Right cardiac atrium (tissue), 5 donors: ENCODE measurements at regions not wholly inside any gene's neighbourhood (a gene's known extent, or its start where the extent isn't known, plus 50 kb on each side); places are given as distances from the start of the nearest gene placed in this dataset.

Experiments used
- ATAC-seq, 2 donors: fragments of 200-7000 bp; cut with Tn5 transposase; one replicate each; pipeline versions ENCODE4 v1.8.0 to v1.9.1; 2020; ENCODE audit warnings: moderate library complexity in 2 of 2, mild to moderate bottlenecking in 1 of 2
- DNase-seq, 3 donors: peaks; one replicate each; pipeline ENCODE4 v3.0.0-alpha.2; 2020
- H3K27ac ChIP-seq: one replicate; pipeline ENCODE4 v1.5.1; 2013; ENCODE audit warnings: mild to moderate bottlenecking, low read length, control low read depth, moderate library complexity
- H3K27me3 ChIP-seq: one replicate; pipeline ENCODE4 v1.6.1; 2013; ENCODE audit not compliant: control insufficient read depth, insufficient read depth
- H3K4me1 ChIP-seq: one replicate; pipeline ENCODE4 v1.6.1; 2013; ENCODE audit warnings: low read length; ENCODE audit not compliant: control insufficient read depth, insufficient read depth
- H3K4me3 ChIP-seq: one replicate; pipeline ENCODE4 v1.5.1; 2013; ENCODE audit warnings: low read length, control low read depth
- H3K9me3 ChIP-seq: one replicate; pipeline ENCODE4 v1.6.1; 2013; ENCODE audit warnings: low read length; ENCODE audit not compliant: control insufficient read depth
- WGBS: extraction: QIAGEN DNeasy Blood & Tissue Kit; methylation state at CpG from one replicate; pipeline ENCODE4 v1.1.7; 2013; 5-methylcytosine and 5-hydroxymethylcytosine counted together
- intact Hi-C, 4 donors: fragments of 100-400 bp; cut with DNase I; formaldehyde crosslinking; loops; one replicate each; pipeline versions ENCODE4 v1.11.0 to v1.14.0; 2022 to 2023
- donor health status: healthy with polysubstance abuse.
- donor health status: DM: no; HTN: yes; CAD: no.
- donor health status: DM: no; HTN: no; CAD: no.
- donor health status: DM: no; HTN: yes; CAD: no; lungs with severe emphysema.
- donor health status: DM: yes; HTN: yes; CAD: no.

DNA sequence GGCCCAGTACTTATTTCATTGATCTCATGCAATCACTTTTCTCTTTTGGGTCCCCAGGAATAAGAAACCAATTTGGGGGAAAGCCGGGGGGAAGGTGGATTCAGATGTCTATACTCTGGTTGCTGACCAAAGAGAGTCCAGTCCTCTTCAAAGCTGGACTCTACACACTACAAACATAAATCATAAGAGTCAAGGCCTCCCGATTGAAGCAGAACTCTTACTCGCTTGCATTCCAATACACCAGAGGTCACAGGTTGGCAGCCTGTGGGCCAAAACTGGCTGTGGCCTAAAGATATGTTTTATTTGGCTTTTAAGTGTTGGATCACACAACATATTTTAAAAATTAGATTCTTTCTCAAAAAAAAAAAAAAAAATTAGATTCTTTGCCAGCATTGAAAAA, 311.4 kb upstream of the MSX2 start:
- no peaks in the 10 kb centered on the region for H3K4me1 ChIP-seq
- intact Hi-C loops, result loop anchor here in 2 of 4 donors (10.0 kb wide), 2 partner anchors 322 to 382 kb away; no protein-coding TSS in a partner anchor
- no peaks in the 10 kb centered on the region for H3K9me3 ChIP-seq
- ATAC-seq (no peak), DNase-seq (no peak)
- H3K4me3 ChIP-seq, result no peak overlapping the region
- H3K27ac ChIP-seq, result no peak overlapping the region
- H3K27me3 ChIP-seq, result peaks cover 3% of the 10 kb centered on the region
- 72% methylated on average over 3 of the region's 3 CpGs for WGBS

DNA sequence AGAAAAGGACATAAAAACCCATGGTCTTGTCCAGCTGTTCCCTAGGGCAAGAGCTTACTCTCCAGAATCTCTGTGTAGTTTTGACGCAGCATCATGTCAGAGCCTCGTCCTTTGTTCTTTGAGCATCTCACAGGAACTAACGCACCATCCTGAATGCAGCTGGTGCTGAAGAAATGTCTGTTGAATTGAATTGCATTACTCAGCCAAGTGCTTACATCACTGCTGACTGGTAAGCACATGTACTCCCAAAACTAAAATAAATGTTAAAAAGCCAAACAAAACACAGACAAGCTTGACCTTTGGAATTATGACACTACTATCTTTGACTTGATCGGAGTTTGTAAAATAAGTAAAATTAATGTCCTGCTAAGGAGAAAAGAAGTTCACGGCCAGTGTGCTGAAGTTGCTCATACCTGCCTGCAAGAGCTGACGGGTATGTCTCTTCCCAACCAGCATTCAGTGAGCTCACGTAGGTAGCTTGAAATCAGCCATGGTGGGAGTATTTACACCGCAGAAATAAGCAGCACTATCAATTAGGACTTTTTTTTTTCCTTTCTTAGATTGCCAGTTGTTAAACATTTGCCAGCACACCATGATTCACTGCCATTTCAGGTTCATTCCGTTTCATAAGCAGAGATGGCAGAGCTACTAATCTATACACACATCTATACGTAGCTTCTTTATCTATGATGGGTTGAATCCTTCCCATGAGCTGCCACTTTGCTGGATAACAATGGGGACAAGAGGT, 310.6 kb upstream of the MSX2 start:
- DNase-seq, result no peak
- Histone ChIP-seq H3K9me3 (no peaks in the 10 kb centered on the region), H3K4me1 (no peaks in the 10 kb centered on the region), H3K4me3 (no peak overlapping the region), H3K27ac (no peak overlapping the region), H3K27me3 (peaks cover 3% of the 10 kb centered on the region)
- ATAC-seq, result peak in 1 of 2 donors; percentile 21
- intact Hi-C loops, result loop anchor here in 2 of 4 donors (10.0 kb wide), 2 partner anchors 321 to 381 kb away; no protein-coding TSS in a partner anchor
- WGBS, result 61% methylated on average over 10 of the region's 10 CpGs

DNA sequence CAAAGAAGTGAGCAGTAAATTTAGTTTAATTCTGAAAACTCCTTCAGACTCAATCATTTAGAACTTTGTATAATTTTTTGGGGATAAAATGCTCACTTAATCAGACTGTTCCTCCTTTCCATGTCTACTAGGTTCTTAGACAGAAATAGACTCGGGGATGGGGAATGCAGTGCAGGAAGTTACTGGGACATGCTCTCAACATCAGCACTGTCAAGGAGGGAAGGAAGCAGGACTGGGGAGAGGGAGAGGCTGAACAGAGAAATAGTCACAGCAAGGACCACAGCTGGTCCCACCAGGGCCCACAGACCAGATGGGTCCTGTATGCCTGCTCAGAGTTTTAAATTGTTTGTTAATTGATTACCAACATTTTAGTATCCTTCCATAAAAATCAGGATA, 310.1 kb upstream of the MSX2 start:
- WGBS, result 5% methylated on average over 1 of the region's 1 CpG
- ATAC-seq (no peak), DNase-seq (no peak)
- no peaks in the 10 kb centered on the region for H3K9me3 ChIP-seq
- no peaks in the 10 kb centered on the region for H3K4me1 ChIP-seq
- H3K27ac ChIP-seq, result no peak overlapping the region
- intact Hi-C loops, result loop anchor here in 2 of 4 donors (10.0 kb wide), 2 partner anchors 320 to 380 kb away; no protein-coding TSS in a partner anchor
- H3K27me3 ChIP-seq, result peaks cover 3% of the 10 kb centered on the region
- H3K4me3 ChIP-seq, result no peak overlapping the region

DNA sequence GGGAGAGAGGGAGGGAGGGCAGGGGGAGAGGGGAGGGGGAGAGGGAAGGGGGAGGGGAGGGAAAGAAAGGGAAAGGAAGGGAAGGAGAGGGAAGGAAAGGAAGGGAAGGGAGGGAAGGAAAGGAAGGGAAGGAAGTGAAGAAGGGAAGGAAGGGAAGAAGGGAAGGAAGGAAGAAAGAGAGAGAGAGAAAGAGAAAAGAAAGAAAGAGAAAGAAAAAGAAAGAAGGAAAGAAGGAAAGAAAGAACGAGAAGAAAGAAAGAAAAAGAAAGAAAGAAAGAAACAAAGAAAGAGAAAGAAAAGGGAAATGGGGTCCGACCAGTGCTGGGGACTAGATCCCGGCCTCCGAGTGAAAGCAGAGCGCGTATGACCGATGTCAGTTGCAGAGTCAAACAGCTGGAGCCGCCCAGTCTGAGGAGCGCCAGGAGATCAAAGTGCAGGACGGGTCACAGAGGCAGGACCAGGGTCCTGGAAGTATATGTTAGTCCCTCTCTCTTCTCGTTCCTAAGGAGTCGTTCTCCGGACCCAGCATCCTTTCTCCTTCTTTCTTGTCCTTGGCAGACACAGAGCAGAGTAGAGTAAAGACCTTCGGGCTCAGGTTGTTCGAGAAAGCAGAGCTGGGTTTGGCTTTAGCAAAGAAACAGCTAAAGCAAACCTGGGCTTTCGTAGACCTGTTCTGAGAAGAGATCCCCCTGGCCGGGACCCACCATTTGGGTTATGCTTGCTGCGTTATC, 305.4 kb upstream of the MSX2 start:
- Histone ChIP-seq H3K4me3 (no peak overlapping the region), H3K27me3 (peaks cover 3% of the 10 kb centered on the region), H3K27ac (no peak overlapping the region), H3K4me1 (no peaks in the 10 kb centered on the region), H3K9me3 (no peaks in the 10 kb centered on the region)
- ATAC-seq (peak in 1 of 2 donors; percentile 37), DNase-seq (no peak)
- WGBS, result 5% methylated on average over 18 of the region's 18 CpGs
- intact Hi-C loops, result loop anchor here in 3 of 4 donors (1.0 to 10.0 kb wide), 4 partner anchors 316 to 518 kb away; no protein-coding TSS in a partner anchor

DNA sequence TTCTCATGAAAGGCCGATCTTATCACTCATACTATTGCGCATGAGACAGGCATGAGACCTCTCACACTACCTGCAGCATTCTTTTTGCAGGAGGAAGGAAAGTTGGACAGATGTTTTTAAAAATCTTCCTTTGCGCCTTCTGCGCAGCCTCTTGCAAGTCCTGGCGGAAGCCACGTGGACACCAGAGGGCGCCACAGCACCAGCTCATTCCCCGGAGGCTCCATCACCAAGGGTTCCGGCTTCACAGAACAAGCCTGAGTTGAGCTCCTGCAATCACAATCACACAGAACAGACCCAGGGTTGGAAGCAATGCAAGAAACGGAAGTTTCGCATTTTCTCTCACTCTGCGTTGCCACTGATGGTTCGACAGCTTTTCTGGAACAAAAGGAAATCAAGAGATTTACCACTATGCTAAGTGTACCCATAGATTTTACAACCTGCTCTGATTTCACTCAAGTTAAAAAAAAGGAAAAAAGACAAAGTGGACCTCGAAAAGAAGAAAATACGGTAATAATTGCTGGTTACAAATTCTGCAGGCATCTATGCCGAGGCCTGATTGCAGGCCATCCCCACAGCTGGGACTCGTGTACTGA, 304.7 kb upstream of the MSX2 start:
- no peak overlapping the region for H3K4me3 ChIP-seq
- no peak overlapping the region for H3K27ac ChIP-seq
- peaks cover 3% of the 10 kb centered on the region for H3K27me3 ChIP-seq
- WGBS, result 19% methylated on average over 17 of the region's 17 CpGs
- intact Hi-C loops, result loop anchor here (1.0 to 10.0 kb wide), 6 partner anchors 315 to 518 kb away; no protein-coding TSS in a partner anchor
- ATAC-seq (peak; percentile 88 to 94), DNase-seq (peak; percentile 88 to 95 (median 94))
- H3K4me1 ChIP-seq, result no peaks in the 10 kb centered on the region
- no peaks in the 10 kb centered on the region for H3K9me3 ChIP-seq

DNA sequence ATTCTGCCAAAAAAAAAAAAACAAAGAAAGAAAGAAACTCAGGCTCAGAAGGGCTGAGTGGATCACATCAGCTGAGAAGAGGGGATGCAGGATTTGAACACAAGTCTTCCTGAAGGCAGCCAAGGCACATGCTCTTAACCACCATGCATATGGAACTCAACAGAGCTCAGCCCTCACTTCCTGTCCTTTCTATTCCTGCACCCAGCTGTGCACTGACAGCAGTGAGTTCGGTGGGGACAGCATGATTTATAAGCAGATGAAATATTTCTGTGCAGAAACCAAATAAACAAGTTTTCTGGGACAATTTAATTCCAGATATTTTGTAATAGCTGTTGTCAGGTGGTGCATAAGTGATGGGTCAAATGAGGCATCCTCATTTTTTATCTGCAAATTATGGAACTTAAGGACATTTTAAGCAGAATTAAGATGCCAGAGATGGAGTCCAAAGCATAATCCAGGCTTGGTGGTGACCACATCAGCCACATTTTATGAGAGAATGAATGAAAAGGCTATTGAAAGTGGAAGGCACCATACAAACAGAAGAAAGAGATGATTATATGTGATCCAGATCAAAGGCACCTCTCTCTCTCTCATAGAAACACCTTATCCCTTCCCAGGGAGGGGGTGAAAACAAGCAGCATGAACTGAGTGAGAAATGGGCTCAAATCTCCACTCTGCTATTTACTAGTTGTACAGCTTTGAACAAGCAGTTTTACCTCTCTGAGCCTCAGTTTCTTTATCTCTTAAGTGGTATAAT, 303.6 kb upstream of the MSX2 start:
- H3K27ac ChIP-seq, result no peak overlapping the region
- 31% methylated on average over 1 of the region's 1 CpG for WGBS

DNA sequence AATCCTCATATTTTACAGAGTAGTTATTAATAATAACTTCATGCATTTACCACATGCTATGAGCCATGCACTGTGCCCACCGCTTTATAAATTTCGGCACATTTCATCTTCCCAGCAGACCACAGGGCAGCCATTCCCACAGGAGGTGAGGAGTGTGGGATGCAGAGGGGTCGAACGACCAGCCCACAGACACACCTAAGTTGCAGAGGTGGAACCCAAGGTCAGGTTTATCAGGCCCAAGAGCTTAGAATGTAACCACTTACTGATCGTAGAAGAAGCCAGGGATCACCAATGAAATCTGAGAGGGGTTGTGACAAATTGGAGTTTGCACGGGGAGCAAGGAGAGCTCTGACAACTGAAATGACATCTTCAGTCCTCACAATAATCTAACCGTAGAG, 303.0 kb upstream of the MSX2 start:
- Histone ChIP-seq H3K27me3 (peaks cover 3% of the 10 kb centered on the region), H3K4me3 (no peak overlapping the region), H3K4me1 (no peaks in the 10 kb centered on the region), H3K27ac (no peak overlapping the region), H3K9me3 (no peaks in the 10 kb centered on the region)
- ATAC-seq (no peak), DNase-seq (no peak)
- intact Hi-C loops, result loop anchor here in 2 of 4 donors (5.0 kb wide), 2 partner anchors 371 to 376 kb away; no protein-coding TSS in a partner anchor
- WGBS, result 68% methylated on average over 7 of the region's 7 CpGs

More for the DNA sequence above, 303.6 kb upstream of the MSX2 start:
- no peak overlapping the region for H3K4me3 ChIP-seq
- H3K4me1 ChIP-seq, result no peaks in the 10 kb centered on the region
- peaks cover 3% of the 10 kb centered on the region for H3K27me3 ChIP-seq
- intact Hi-C loops, result loop anchor here in 2 of 4 donors (5.0 kb wide), 2 partner anchors 371 to 376 kb away; no protein-coding TSS in a partner anchor
- ATAC-seq (no peak), DNase-seq (no peak)
- H3K9me3 ChIP-seq, result no peaks in the 10 kb centered on the region

DNA sequence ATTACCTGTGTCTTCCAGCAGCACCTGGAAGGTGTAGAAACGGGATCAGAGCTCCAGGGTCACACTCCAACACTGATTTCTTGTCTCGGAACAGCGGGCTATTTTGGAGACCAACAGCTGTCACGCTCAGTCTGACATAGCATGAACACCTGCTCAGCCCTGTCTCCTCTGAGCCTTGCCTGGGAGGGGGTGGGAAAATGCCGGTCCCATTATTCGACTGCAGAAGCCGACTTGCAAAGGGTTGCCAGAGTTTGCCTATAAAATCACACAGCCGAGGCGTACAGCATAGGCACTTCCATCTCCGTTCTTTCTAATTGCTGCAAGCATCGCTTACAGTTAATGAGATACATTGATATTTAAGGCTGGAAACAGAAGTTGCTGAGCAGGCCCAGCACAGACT, 300.8 kb upstream of the MSX2 start:
- DNase-seq (no peak), ATAC-seq (no peak)
- Histone ChIP-seq H3K9me3 (no peaks in the 10 kb centered on the region), H3K4me1 (no peaks in the 10 kb centered on the region), H3K27ac (no peak overlapping the region), H3K4me3 (no peak overlapping the region), H3K27me3 (no peaks in the 10 kb centered on the region)
- WGBS, result 73% methylated on average over 11 of the region's 11 CpGs
- intact Hi-C loops, result loop anchor here in 2 of 4 donors (5.0 kb wide), 2 partner anchors 369 to 374 kb away; no protein-coding TSS in a partner anchor

DNA sequence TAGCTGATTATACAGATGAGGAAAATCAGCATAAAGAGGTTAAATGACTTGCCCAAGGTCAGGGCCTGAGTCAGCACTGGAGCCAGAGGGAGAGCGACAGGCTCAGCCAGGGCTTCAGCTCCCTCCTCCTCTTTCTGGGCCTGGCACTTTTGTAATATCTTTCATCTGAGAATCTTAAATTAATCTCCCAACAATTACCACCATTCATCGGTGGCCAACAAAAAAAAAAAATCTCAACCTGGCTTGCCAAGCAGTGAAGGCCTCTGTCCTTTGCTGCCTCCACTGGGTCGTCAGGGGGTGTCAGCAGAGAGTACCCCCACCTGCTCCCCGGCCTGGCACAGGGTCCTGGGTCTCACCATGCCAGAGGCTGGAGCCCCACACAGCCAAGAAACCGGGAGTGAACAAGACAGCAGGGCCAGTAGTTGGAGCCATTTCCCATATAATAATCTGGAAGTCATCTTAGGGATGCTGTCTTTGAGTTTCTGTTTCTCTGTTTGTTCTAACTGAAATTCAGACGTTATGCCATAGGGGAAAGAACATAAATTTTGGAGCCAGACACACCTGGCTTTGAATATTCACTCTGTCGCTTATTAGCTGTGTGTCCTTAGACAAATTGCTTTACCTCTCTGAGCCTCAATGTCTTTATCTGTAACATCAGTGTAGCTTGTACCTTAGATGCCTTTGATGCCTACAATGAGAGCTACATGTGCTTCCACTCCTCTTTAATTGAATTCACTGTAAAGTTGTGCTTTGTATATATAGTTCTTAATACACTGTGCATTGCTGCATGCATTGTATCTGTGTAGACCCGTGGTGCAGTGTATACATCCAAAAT, 299.9 kb upstream of the MSX2 start:
- no peaks in the 10 kb centered on the region for H3K27me3 ChIP-seq
- 72% methylated on average over 8 of the region's 8 CpGs for WGBS
- H3K4me3 ChIP-seq, result no peak overlapping the region
- H3K9me3 ChIP-seq, result no peaks in the 10 kb centered on the region
- intact Hi-C loops, result loop anchor here in 2 of 4 donors (5.0 kb wide), 2 partner anchors 368 to 373 kb away; no protein-coding TSS in a partner anchor
- H3K4me1 ChIP-seq, result no peaks in the 10 kb centered on the region
- DNase-seq, result no peak
- ATAC-seq, result no peak
- H3K27ac ChIP-seq, result no peak overlapping the region
